ENCODE measurements at regions not wholly inside any gene's neighbourhood (a gene's known extent, or its start where the extent isn't known, plus 50 kb on each side); places are given as distances from the start of the nearest gene placed in this dataset.
A peak's percentile ranks its signal among the peaks of the same experiment; 100 is the strongest.

- no peak for TF ChIP-seq POLR2AphosphoS5 (IDR thresholded peaks at IDR 0.05)
- peaks cover 78 to 85% (median 81%) of the 10 kb centered on the region in 4 donors for H3K4me1 ChIP-seq
- ATAC-seq (ENCODE audit: low FRiP score in 2 of 2) (no peak), DNase-seq (peak in 1 of 2 donors; percentile 57)
- peak overlapping the region in 2 of 4 donors; percentile 81 to 83 for H3K27ac ChIP-seq
- H3K36me3 ChIP-seq, result no peaks in the 10 kb centered on the region
- H3K9me3 ChIP-seq, result no peaks in the 10 kb centered on the region
- H3K4me3 ChIP-seq, result no peak overlapping the region
- H3K27me3 ChIP-seq, result no peaks in the 10 kb centered on the region
- WGBS, 2 donors, result 87 to 90% methylated on average over 7 to 10 of the region's 16 CpGs
These were observed 288.1 kb downstream of the SEC14L1 start for GRCh38 chr17:77428749-77429368.

- 47 to 59% methylated on average over 12 to 14 of the region's 14 CpGs for WGBS, 2 donors
- H3K36me3 ChIP-seq, result no peaks in the 10 kb centered on the region
- ATAC-seq (ENCODE audit: low FRiP score in 2 of 2), result peak in 1 of 2 donors; percentile 1
- DNase-seq, result no peak
- H3K4me1 ChIP-seq, result peaks cover 79 to 85% (median 81%) of the 10 kb centered on the region in 4 donors
- H3K27me3 ChIP-seq, result no peaks in the 10 kb centered on the region
- TF ChIP-seq POLR2A (IDR thresholded peaks at IDR 0.05) (no peak), EP300 (IDR thresholded peaks at IDR 0.05) (no peak), CTCF (IDR thresholded peaks at IDR 0.05) (no peak), POLR2AphosphoS5 (IDR thresholded peaks at IDR 0.05) (no peak)
- H3K4me3 ChIP-seq, result no peak overlapping the region
- H3K27ac ChIP-seq, result peak overlapping the region in 3 of 4 donors; percentile 59 to 83 (median 81)
- H3K9me3 ChIP-seq, result no peaks in the 10 kb centered on the region
These were observed 288.7 kb downstream of the SEC14L1 start for GRCh38 chr17:77429369-77429968.

- peak; percentile 74 to 76 for ATAC-seq (ENCODE audit: low FRiP score in 2 of 2)
- WGBS, 2 donors, result 39 to 45% methylated on average over 7 to 16 of the region's 16 CpGs
- Histone ChIP-seq H3K36me3 (no peaks in the 10 kb centered on the region), H3K4me3 (no peak overlapping the region), H3K4me1 (peaks cover 79 to 85% (median 81%) of the 10 kb centered on the region in 4 donors), H3K27ac (peak overlapping the region in 3 of 4 donors; percentile 59 to 83 (median 81)), H3K9me3 (no peaks in the 10 kb centered on the region), H3K27me3 (no peaks in the 10 kb centered on the region)
- DNase-seq, result peak; percentile 79 to 83
- TF ChIP-seq EP300 (IDR thresholded peaks at IDR 0.05), result peak in 1 of 4 donors; percentile 55
- TF ChIP-seq POLR2A (IDR thresholded peaks at IDR 0.05), result no peak
- peak; percentile 74 for TF ChIP-seq POLR2AphosphoS5 (IDR thresholded peaks at IDR 0.05)
- peak; percentile 79 to 86 (median 82) for TF ChIP-seq CTCF (IDR thresholded peaks at IDR 0.05)
These were observed 289.4 kb downstream of the SEC14L1 start for GRCh38 chr17:77429969-77430752.

- no peak for DNase-seq
- no peak for ATAC-seq (ENCODE audit: low FRiP score in 2 of 2)
- H3K27ac ChIP-seq, result no peak overlapping the region
- no peaks in the 10 kb centered on the region for H3K9me3 ChIP-seq
- H3K27me3 ChIP-seq, result no peaks in the 10 kb centered on the region
- peaks cover 79 to 85% (median 81%) of the 10 kb centered on the region in 4 donors for H3K4me1 ChIP-seq
- TF ChIP-seq CTCF (IDR thresholded peaks at IDR 0.05) (no peak), POLR2A (IDR thresholded peaks at IDR 0.05) (no peak), EP300 (IDR thresholded peaks at IDR 0.05) (no peak)
- no peak overlapping the region for H3K4me3 ChIP-seq
- H3K36me3 ChIP-seq, result no peaks in the 10 kb centered on the region
- WGBS, 2 donors, result 85 to 89% methylated on average over 13 to 16 of the region's 16 CpGs
These were observed 291.4 kb downstream of the SEC14L1 start for GRCh38 chr17:77432034-77432661.

- H3K4me3 ChIP-seq, result no peak overlapping the region
- H3K27ac ChIP-seq, result peak overlapping the region in 1 of 4 donors; percentile 43
- ATAC-seq (ENCODE audit: low FRiP score in 2 of 2) (no peak), DNase-seq (peak in 1 of 2 donors; percentile 42)
- WGBS, 2 donors, result 78 to 79% methylated on average over 6 to 10 of the region's 10 CpGs
- no peaks in the 10 kb centered on the region for H3K27me3 ChIP-seq
- TF ChIP-seq EP300 (IDR thresholded peaks at IDR 0.05) (no peak), CTCF (IDR thresholded peaks at IDR 0.05) (no peak), POLR2A (IDR thresholded peaks at IDR 0.05) (no peak), POLR2AphosphoS5 (IDR thresholded peaks at IDR 0.05) (no peak)
- H3K4me1 ChIP-seq, result peaks cover 79 to 85% (median 81%) of the 10 kb centered on the region in 4 donors
- no peaks in the 10 kb centered on the region for H3K9me3 ChIP-seq
- no peaks in the 10 kb centered on the region for H3K36me3 ChIP-seq
These were observed 292.0 kb downstream of the SEC14L1 start for GRCh38 chr17:77432742-77433141.

All from upper lobe of left lung (tissue), 6 donors.